ENCODE measurements at regions not wholly inside any gene's neighbourhood (a gene's known extent, or its start where the extent isn't known, plus 50 kb on each side); places are given as distances from the start of the nearest gene placed in this dataset.

DNA sequence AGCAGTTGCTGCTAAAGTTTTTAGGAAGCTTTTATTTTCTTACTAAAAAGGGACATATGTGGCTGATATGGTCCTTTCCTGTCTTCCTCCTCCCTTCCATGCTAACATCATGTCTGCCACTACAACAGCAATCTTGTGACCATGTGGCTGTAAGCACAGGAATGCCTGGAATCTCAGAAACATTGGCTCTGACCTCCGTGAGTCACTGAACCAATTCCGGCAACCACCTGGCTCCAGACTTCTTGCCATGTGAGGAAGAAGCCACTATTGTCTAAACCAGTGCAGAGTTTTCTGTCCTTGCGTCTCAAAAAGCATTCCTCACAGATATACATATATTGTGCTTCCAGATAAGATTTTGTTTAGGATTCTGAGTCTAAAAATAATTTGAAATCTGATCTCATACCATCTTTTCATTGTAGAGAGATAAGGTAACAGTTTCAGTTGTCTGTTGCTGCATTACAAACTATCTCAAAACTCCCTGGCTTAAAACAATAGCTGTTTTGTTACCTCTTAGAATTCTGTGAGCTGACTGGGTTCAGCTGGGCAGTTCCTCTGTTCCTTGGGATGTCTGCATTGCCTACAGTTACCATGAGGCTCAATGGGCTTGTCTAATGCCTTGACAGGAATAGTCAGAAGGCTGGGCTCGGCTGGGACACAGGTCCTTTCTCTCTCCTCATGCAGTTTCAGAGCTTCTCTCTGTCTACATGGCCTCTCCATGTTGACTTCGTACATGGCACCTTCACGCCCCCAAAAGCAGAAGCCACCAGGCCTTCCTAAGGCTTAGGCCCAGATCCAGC is 77.3 kb upstream of the MAGI1 start:
- TF ChIP-seq, protein P1, sequence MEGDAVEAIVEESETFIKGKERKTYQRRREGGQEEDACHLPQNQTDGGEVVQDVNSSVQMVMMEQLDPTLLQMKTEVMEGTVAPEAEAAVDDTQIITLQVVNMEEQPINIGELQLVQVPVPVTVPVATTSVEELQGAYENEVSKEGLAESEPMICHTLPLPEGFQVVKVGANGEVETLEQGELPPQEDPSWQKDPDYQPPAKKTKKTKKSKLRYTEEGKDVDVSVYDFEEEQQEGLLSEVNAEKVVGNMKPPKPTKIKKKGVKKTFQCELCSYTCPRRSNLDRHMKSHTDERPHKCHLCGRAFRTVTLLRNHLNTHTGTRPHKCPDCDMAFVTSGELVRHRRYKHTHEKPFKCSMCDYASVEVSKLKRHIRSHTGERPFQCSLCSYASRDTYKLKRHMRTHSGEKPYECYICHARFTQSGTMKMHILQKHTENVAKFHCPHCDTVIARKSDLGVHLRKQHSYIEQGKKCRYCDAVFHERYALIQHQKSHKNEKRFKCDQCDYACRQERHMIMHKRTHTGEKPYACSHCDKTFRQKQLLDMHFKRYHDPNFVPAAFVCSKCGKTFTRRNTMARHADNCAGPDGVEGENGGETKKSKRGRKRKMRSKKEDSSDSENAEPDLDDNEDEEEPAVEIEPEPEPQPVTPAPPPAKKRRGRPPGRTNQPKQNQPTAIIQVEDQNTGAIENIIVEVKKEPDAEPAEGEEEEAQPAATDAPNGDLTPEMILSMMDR (IDR thresholded peaks at IDR 0.05): no peak
- TF ChIP-seq POLR2A (IDR thresholded peaks at IDR 0.05): no peak
